Gastrocnemius medialis (tissue), 4 donors: ENCODE measurements at regions not wholly inside any gene's neighbourhood (a gene's known extent, or its start where the extent isn't known, plus 50 kb on each side); places are given as distances from the start of the nearest gene placed in this dataset.

Experiments used
- CTCF ChIP-seq, 5 experiments: fragments of 450-650 bp in 3 of 5; fragments of 200-600 bp in 2 of 5; sonication (generic) in 2 of 5; IDR thresholded peaks in 4 of 5; conservative IDR thresholded peaks in 1 of 5; 1 replicate in 4 of 5; 2 replicates in 1 of 5; pipeline ENCODE4 v1.5.1; 2016 to 2019; ENCODE audit warnings: antibody characterized with exemption in 5 of 5, mild to moderate bottlenecking in 3 of 5, moderate library complexity in 3 of 5
- POLR2A ChIP-seq, 2 donors: fragments of 450-650 bp; IDR thresholded peaks; one replicate each; pipeline ENCODE4 v1.6.1; 2017; ENCODE audit warnings: antibody characterized with exemption in 2 of 2, mild to moderate bottlenecking in 2 of 2, moderate library complexity in 2 of 2

DNA sequence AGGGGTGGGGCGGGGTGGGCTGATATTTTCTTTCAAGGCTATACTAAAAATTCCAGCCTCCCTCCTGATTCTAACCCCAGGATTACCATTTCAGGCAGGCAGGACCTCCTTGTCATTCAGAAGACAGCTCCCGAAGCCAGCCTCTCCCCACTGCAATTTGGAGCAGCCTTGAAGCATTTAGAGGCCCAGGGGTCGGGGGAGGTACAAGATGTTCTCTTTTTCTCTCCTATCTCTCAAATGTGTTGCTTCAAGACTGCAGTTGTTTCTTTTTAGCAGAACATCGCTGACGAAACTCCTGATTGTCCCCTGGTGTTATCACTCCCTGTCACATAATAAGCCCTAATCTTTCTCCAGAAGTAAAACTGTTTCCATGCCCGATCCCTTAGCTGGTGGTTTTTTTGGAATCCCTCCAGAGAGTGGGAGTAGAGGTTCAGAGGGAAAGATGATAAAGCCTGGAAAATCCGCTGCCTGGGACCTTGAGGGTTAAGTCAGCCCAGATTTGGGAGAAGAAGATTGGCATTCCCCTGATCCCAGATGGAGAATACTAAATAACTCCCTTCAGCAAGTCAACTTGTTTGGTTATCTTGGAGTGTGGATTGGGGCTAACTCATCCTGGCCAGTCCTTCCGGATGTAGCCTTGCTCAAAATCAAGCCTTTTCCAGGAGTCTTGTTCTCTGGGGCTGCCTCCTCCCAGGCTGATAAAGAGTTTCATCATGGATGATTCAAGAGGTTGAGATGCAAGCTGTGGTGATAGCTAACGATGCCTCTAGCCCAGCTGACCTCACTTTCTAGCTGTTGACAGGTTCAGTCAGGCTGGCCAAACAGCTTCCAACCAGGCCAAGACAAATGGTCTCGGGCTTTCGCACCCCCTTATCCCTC lies 71.3 kb downstream of the SOX9 start:
- TF ChIP-seq POLR2A (IDR thresholded peaks at IDR 0.05): no peak
- no peak for TF ChIP-seq CTCF (IDR thresholded peaks at IDR 0.05 in 4 of 5, conservative IDR thresholded peaks at IDR 0.05 in 1 of 5)
